RWPE1 (cell line): ENCODE measurements at regions not wholly inside any gene's neighbourhood (a gene's known extent, or its start where the extent isn't known, plus 50 kb on each side); places are given as distances from the start of the nearest gene placed in this dataset.
A peak's percentile ranks its signal among the peaks of the same experiment; 100 is the strongest.

ENCODE experiments used
- CTCF ChIA-PET: fragments of 350-600 bp; sonication (Branson Sonifier 250); formaldehyde crosslinking; extraction: SDS; loops from one replicate; lab custom pipeline; 2021; lab: Yijun Ruan, JAX
- POLR2A ChIA-PET: fragments of 400-600 bp; formaldehyde crosslinking; extraction: SDS; loops from one replicate; lab custom pipeline; 2020; ENCODE audit warnings: antibody characterized with exemption; ENCODE audit not compliant: low non-redundant PET; lab: Yijun Ruan, JAX
- DNase-seq: peaks from one replicate; pipeline ENCODE4 v3.0.0; 2012; ENCODE audit warnings: low spot score
- H3K27ac ChIP-seq: fragments of 450-650 bp; 2 replicates; pipeline ENCODE4 v1.5.1; 2017
- TF ChIP-seq, protein P1 (sequence below): fragments of 450-650 bp; conservative IDR thresholded peaks from 2 replicates; pipeline ENCODE4 v1.5.1; 2017; ENCODE audit warnings: low read depth, mild to moderate bottlenecking

DNA sequence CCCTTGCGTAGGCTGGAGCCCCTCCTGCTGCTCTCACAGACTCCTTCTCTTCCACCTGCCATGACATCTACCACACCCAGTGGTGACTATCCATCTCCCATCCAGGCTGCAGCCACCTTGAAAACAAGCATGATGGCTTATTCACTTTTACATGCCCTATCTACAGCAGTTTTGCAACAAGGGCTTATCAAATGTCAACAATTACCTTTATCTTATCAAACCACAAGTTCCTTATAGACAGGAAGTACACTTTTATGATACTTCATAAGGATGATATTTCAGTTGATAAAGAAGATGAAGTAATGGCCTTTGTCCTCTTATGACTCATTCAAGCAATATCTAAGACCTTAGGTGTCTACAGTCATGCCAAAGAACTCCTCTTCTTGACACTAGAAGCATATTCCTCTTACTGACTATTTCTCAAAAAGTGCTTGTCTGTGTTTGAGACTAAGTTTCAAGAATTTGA, 125.3 kb upstream of the SPRED1 start:
- DNase-seq, result no peak
- TF ChIP-seq, protein P1, sequence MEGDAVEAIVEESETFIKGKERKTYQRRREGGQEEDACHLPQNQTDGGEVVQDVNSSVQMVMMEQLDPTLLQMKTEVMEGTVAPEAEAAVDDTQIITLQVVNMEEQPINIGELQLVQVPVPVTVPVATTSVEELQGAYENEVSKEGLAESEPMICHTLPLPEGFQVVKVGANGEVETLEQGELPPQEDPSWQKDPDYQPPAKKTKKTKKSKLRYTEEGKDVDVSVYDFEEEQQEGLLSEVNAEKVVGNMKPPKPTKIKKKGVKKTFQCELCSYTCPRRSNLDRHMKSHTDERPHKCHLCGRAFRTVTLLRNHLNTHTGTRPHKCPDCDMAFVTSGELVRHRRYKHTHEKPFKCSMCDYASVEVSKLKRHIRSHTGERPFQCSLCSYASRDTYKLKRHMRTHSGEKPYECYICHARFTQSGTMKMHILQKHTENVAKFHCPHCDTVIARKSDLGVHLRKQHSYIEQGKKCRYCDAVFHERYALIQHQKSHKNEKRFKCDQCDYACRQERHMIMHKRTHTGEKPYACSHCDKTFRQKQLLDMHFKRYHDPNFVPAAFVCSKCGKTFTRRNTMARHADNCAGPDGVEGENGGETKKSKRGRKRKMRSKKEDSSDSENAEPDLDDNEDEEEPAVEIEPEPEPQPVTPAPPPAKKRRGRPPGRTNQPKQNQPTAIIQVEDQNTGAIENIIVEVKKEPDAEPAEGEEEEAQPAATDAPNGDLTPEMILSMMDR, result no peak
- H3K27ac ChIP-seq, result no peak overlapping the region
- ChIA-PET POLR2A (no interaction called here), CTCF (interaction anchor here (0.6 kb wide), 1 partner anchor 1350 kb away, joined by 6 read pairs; no protein-coding TSS in a partner anchor)

DNA sequence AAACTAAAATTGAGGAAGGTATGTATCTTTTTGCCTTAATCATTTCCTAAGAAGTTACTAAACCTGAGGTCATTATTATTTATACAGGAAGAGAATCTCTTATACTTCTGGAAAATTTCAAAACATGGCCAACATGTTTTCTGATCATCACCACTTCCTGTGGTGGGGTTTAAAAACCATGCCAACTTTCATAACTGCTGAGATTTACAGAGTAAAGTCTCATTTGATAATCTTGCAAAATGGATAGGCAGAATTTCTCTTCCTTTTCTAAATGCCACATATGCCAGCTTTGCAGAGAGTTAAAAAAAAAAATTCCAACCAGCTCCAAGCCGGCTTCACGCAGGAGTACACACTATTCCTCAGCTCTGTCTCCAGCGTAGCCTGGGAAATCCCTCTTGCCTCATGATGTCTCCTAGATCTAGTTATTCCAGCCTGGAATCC, 124.3 kb upstream of the SPRED1 start:
- TF ChIP-seq, protein P1, result no peak
- CTCF ChIA-PET, result interaction anchor here (1.1 kb wide), 1 partner anchor 13 kb away, joined by 3 read pairs; no protein-coding TSS in a partner anchor
- POLR2A ChIA-PET, result no interaction called here
- no peak for DNase-seq
- no peak overlapping the region for H3K27ac ChIP-seq

- no peak for DNase-seq
- TF ChIP-seq, protein P1, result no peak
- no peak overlapping the region for H3K27ac ChIP-seq
- ChIA-PET CTCF (interaction anchor here (1.1 kb wide), 1 partner anchor 14 kb away, joined by 3 read pairs; no protein-coding TSS in a partner anchor), POLR2A (no interaction called here)
Measured at GRCh38 chr15:38128921-38129320, 123.7 kb upstream of the SPRED1 start.

DNA sequence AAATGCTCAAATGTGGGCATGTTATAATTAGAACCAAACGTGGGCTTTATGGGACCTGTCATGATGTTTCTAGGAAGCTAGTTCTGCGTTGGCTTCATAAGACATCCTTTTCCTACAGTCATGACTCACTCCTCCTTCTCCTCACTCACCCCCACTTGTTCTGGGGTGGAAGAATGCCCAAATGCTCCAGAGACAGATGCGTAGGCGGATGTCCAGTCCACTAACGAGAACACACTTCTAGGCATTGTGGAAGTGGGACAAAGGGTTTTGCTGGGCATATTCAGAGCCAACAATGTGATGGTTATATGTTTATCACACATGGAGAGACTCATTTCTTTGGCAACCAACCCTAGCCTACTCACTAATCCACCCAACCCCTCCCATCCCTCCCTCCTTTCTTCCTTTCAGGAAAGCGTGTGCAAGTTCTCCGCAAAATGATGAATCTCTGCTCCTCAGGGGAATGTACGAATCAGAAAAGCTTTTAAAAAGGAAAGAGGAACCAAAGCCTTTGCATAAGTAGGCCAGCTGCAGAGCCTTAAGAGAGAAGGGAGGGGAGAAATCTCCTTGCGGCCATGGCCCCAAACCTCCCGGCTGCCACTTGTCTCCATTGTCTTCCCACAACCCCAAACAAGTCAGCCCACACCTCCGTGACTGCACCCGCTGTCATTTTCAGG, 123.0 kb upstream of the SPRED1 start:
- POLR2A ChIA-PET, result no interaction called here
- peak overlapping the region; percentile 93 for H3K27ac ChIP-seq
- CTCF ChIA-PET, result no interaction called here
- DNase-seq, result peak; percentile 81
- TF ChIP-seq, protein P1, result no peak

- TF ChIP-seq, protein P1, result no peak
- DNase-seq, result no peak
- POLR2A ChIA-PET, result no interaction called here
- CTCF ChIA-PET, result interaction anchor here (0.6 to 0.7 kb wide), 2 partner anchors 24 to 624 kb away, joined by 3 read pairs; no protein-coding TSS in a partner anchor
- H3K27ac ChIP-seq, result peak overlapping the region; percentile 93
Measured at GRCh38 chr15:38130205-38130567, 122.5 kb upstream of the SPRED1 start.

- ChIA-PET POLR2A (no interaction called here), CTCF (interaction anchor here (0.6 to 0.7 kb wide), 3 partner anchors 23 to 624 kb away, joined by 3 to 4 read pairs (median 3); no protein-coding TSS in a partner anchor)
- TF ChIP-seq, protein P1, result no peak
- H3K27ac ChIP-seq, result peak overlapping the region; percentile 93
- DNase-seq, result peak; percentile 76
Measured at GRCh38 chr15:38130740-38131498, 121.7 kb upstream of the SPRED1 start.
